KMS-11 (cell line): ENCODE measurements at regions not wholly inside any gene's neighbourhood (a gene's known extent, or its start where the extent isn't known, plus 50 kb on each side); places are given as distances from the start of the nearest gene placed in this dataset.

Experiments
- H2AFZ ChIP-seq: fragments of 200-600 bp; sonication (generic); 2 replicates; pipeline ENCODE4 v1.6.1; 2016; ENCODE audit warnings: antibody characterized with exemption, mixed run types, low read depth
- H3K27ac ChIP-seq: fragments of 200-600 bp; sonication (generic); 2 replicates; pipeline ENCODE4 v1.6.1; 2016; ENCODE audit warnings: mild to moderate bottlenecking, mixed run types
- H3K27me3 ChIP-seq: fragments of 200-600 bp; sonication (generic); 2 replicates; pipeline ENCODE4 v1.6.1; 2017; ENCODE audit warnings: mild to moderate bottlenecking, low read depth, mixed run types, moderate library complexity; ENCODE audit not compliant: insufficient read depth
- H3K36me3 ChIP-seq: fragments of 200-600 bp; sonication (generic); 2 replicates; pipeline ENCODE4 v1.6.1; 2017; ENCODE audit warnings: mild to moderate bottlenecking, mixed run types; ENCODE audit not compliant: insufficient read depth
- H3K4me1 ChIP-seq: fragments of 200-600 bp; sonication (generic); 2 replicates; pipeline ENCODE4 v1.6.1; 2016; ENCODE audit warnings: mild to moderate bottlenecking, low read depth, mixed run types; ENCODE audit not compliant: poor library complexity, severe bottlenecking
- H3K4me2 ChIP-seq: fragments of 200-600 bp; sonication (generic); 2 replicates; pipeline ENCODE4 v1.7.0; 2016; ENCODE audit warnings: mild to moderate bottlenecking, mixed run types
- H3K4me3 ChIP-seq: fragments of 200-600 bp; sonication (generic); IDR thresholded peaks from 2 replicates; pipeline ENCODE4 v1.6.1; 2017; ENCODE audit warnings: low read depth, low read length, mixed read lengths; ENCODE audit not compliant: insufficient read depth
- H3K79me2 ChIP-seq: fragments of 200-600 bp; sonication (generic); 2 replicates; pipeline ENCODE4 v1.6.1; 2016; ENCODE audit warnings: low read depth, mixed run types; ENCODE audit not compliant: insufficient read depth
- H3K9ac ChIP-seq: fragments of 200-600 bp; sonication (generic); 2 replicates; pipeline ENCODE4 v1.6.1; 2016; ENCODE audit warnings: mild to moderate bottlenecking, mixed run types
- H4K20me1 ChIP-seq: fragments of 200-600 bp; sonication (generic); 2 replicates; pipeline ENCODE4 v1.6.1; 2016; ENCODE audit warnings: mild to moderate bottlenecking, mixed run types; ENCODE audit not compliant: insufficient read depth
- CTCF ChIP-seq: fragments of 200-600 bp; sonication (generic); conservative IDR thresholded peaks from 2 replicates; pipeline ENCODE4 v1.6.1; 2017; ENCODE audit warnings: low read depth, mild to moderate bottlenecking, antibody characterized with exemption, low read length, moderate library complexity, mixed read lengths

GRCh38 chr11:37040921-37041320 is 442.9 kb upstream of the RAG2 start:
- Histone ChIP-seq H3K27me3 (no peaks in the 10 kb centered on the region), H3K4me1 (no peaks in the 10 kb centered on the region), H3K9ac (no peak overlapping the region), H3K4me3 (no peak overlapping the region), H3K36me3 (no peaks in the 10 kb centered on the region), H4K20me1 (no peaks in the 10 kb centered on the region), H3K27ac (no peak overlapping the region), H3K4me2 (no peak overlapping the region), H3K79me2 (no peaks in the 10 kb centered on the region), H2AFZ (no peak overlapping the region)
- TF ChIP-seq CTCF: no peak

DNA sequence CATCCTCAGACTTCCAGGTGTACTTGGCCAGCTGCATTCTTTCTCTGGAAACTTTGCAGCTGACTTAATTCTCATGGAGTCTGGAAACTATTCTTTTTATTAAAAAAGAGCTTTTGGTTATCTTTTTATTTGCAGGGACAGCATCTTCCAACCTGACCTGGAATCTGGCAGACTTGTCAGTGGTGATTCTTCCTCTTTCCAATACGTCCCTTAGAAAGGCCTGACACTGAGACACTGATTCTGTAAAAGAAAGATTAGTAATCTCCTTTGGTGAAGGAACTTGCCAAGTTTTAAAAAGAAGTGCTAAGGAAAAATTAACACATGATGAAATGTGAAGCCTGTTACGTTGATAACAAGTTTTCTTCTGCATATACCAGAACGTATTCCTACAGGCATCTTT is 440.9 kb upstream of the RAG2 start:
- H3K79me2 ChIP-seq: no peaks in the 10 kb centered on the region
- no peak overlapping the region for H2AFZ ChIP-seq
- H3K4me1 ChIP-seq: no peaks in the 10 kb centered on the region
- TF ChIP-seq CTCF: no peak
- no peak overlapping the region for H3K9ac ChIP-seq
- H3K27me3 ChIP-seq: no peaks in the 10 kb centered on the region
- no peak overlapping the region for H3K4me2 ChIP-seq
- H3K36me3 ChIP-seq: no peaks in the 10 kb centered on the region
- H4K20me1 ChIP-seq: no peaks in the 10 kb centered on the region
- H3K4me3 ChIP-seq: no peak overlapping the region
- H3K27ac ChIP-seq: no peak overlapping the region

DNA sequence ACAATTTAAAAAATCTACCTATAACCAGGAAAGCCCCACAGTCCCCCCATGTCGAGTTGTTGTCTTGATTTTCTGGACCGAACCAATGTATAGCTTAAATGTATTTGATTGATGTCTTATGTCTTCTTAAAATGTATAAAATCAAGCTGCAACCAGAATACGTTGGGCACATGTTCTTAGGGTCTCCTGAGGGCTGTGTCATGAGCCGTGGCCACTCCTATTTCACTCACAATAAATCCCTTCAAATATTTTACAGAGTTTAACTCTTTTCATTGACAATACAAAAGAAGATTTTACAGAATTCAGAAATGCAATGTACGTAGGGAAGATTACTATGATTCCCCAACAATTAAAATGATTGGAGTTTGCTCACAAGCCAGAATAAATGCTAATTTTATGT is 428.7 kb upstream of the RAG2 start:
- Histone ChIP-seq H3K27ac (no peak overlapping the region), H3K27me3 (no peaks in the 10 kb centered on the region), H3K36me3 (no peaks in the 10 kb centered on the region), H4K20me1 (no peaks in the 10 kb centered on the region), H3K9ac (no peak overlapping the region), H3K4me2 (no peak overlapping the region), H3K4me1 (no peaks in the 10 kb centered on the region), H2AFZ (no peak overlapping the region), H3K79me2 (no peaks in the 10 kb centered on the region), H3K4me3 (no peak overlapping the region)
- TF ChIP-seq CTCF: no peak

DNA sequence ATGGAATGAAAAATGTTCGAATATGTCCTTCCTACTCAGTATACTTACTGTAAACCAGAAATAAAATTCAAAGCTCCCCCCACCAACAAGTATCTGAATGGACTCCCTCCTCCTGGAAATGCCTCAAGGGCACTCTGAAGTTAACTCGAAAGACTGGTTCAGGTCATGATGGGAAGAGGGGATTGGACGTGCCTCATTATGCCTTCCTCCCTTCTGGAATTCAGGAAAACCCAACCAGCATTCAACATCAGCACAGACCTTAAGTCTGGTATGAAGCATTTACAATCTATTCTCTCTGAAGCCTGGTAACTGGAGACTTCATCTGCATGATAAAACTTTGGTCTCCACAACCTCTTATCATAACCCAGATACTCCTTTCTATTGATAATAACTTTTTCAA is 428.3 kb upstream of the RAG2 start:
- H3K9ac ChIP-seq: no peak overlapping the region
- H3K27me3 ChIP-seq: no peaks in the 10 kb centered on the region
- H3K36me3 ChIP-seq: no peaks in the 10 kb centered on the region
- no peak overlapping the region for H2AFZ ChIP-seq
- no peaks in the 10 kb centered on the region for H3K79me2 ChIP-seq
- H3K4me2 ChIP-seq: no peak overlapping the region
- no peak overlapping the region for H3K27ac ChIP-seq
- no peaks in the 10 kb centered on the region for H3K4me1 ChIP-seq
- TF ChIP-seq CTCF: no peak
- no peak overlapping the region for H3K4me3 ChIP-seq
- H4K20me1 ChIP-seq: no peaks in the 10 kb centered on the region

DNA sequence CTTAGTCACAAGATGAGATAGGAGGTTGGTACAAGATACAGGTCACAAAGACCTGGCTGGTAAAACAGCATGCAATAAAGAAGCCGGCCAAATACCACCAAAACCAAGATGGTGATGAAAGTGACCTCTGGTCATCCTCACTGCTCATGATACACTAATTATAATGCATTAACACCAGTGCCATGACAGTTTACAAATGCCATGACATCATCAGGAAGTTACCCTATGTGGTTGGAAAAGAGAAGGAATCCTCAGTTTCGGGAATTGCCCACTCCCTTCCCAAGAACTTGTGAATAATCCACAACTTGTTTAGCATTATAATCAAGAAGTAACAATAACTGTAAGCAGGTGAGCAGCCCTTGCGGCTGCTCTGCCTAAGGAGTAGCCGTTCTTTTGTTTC is 408.5 kb upstream of the RAG2 start:
- no peak overlapping the region for H2AFZ ChIP-seq
- no peak overlapping the region for H3K4me3 ChIP-seq
- TF ChIP-seq CTCF: no peak
- no peaks in the 10 kb centered on the region for H3K36me3 ChIP-seq
- no peak overlapping the region for H3K9ac ChIP-seq
- no peaks in the 10 kb centered on the region for H3K79me2 ChIP-seq
- no peak overlapping the region for H3K4me2 ChIP-seq
- H3K4me1 ChIP-seq: no peaks in the 10 kb centered on the region
- H4K20me1 ChIP-seq: no peaks in the 10 kb centered on the region
- H3K27me3 ChIP-seq: no peaks in the 10 kb centered on the region
- no peak overlapping the region for H3K27ac ChIP-seq
